HG02885 (cell line): ENCODE measurements at regions not wholly inside any gene's neighbourhood (a gene's known extent, or its start where the extent isn't known, plus 50 kb on each side); places are given as distances from the start of the nearest gene placed in this dataset.

Source experiments
- ATAC-seq: cut with Tn5 transposase; IDR thresholded peaks from one replicate; pipeline ENCODE4 v1.9.1; 2021; ENCODE audit warnings: mild to moderate bottlenecking; ENCODE audit not compliant: unreplicated experiment, poor library complexity

DNA sequence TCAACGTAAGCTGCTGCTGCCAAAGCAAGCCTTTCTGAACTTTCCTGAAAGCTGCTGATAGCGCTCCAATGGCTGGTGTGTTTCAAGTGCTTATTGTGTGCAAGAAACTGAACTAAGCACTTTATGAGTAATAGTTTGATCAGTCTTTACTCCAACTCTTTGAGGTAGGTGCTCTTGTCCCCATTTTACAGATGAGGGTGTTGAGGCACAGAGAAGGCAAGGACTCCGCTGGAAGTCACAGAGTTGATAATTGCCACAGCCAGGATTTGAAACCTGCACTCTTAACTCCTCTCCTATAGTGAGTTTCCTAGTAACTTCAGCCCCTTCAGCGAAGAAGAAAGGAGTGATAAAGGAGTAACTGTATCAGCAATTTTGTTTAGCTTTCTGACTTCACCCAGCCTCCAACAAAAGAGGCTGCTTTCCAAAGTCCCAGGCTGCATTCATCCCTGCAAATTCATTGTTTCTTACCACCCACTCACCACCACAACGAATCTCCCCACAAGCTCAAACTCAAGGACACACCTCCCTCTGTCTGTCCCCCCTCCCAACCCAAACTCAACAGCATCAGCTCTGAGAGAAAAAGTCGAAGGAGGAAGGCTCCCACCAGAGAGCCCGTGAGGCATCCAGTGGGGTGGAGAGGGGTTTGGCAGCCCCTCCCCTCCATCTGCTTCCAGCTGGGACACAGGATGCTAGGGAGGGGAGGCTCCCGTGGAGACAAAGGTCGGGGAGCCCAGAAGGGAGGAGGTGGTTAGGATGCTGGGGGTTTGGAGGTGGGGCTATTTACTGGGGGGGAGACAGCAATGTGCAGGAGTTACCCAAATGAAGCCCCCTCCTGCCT, 139.6 kb downstream of the NAV1 start:
- ATAC-seq = no peak

DNA sequence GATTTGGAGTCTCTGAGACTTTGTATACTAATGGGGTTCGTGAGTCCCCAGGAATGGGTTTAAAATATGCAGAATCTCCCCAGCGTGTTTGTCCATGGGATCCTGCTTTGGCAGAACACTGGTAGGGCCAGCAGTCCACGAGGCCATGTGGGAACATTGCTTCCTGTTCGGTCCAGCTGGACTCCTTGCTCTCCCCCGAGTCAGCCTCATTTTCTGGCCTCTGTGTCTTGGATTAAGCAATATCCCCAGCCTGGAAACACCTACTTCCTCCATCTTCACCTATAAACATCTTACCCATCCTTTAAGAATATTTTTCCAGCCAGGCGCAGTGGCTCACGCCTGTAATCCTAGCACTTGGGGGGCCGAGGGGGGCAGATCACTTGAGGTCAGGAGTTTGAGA, 142.4 kb downstream of the NAV1 start:
- ATAC-seq = no peak

DNA sequence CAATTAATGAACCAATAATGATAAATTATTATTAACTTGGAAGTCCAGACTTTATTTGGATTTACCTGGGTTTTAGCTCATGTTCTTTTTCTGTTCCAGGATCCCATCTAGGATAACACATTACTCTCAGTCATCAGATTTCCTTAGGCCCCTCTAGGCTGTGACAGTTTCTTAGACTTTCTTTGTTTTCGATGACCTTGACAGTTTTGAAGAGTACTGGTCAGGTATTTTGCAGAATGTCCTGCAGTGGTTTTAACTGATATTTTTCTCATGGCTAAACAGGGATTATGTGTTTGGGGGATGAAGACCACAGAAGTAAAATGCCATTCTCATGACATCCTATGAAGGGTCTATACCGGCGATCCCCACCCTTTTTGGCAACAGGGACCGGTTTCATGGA, 144.0 kb downstream of the NAV1 start:
- no peak for ATAC-seq

DNA sequence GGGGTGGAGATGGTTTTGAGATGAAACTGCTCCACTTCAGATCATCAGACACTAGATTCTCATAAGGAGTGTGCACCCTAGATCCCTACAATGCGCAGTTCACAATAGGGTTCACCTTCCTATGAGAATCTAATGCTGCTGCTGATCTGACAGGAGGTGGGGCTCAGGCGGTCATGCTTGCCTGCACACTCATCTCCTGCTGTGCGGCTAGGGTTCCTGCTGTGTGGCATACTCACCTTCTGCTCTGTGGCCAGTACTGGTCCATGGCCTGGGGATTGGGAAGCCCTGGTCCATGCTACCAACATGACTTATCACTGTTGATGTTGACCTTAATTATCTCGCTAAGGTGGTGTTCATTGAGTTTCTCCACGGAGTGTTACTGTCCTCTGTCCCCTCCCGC, 144.5 kb downstream of the NAV1 start:
- ATAC-seq = no peak

DNA sequence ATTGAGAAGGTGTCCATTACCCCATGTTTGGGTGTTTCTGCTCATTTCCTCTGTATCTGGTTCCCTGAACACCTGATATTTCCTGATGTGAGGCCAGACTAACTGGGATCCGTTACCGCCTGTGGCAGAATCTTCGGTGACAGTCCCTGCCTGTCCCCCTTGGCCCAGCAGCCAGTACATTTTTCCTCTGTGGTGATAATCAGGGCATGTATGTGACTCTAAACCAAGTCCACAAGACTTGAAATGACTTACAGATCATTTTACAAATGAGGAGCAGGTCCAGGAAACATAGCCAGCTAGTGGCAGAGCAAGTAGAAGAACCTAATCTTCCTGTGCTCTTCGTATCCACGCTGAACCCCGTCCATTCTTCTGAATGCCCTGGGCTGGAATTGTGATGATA, 143.5 kb upstream of the IPO9 start:
- no peak for ATAC-seq

DNA sequence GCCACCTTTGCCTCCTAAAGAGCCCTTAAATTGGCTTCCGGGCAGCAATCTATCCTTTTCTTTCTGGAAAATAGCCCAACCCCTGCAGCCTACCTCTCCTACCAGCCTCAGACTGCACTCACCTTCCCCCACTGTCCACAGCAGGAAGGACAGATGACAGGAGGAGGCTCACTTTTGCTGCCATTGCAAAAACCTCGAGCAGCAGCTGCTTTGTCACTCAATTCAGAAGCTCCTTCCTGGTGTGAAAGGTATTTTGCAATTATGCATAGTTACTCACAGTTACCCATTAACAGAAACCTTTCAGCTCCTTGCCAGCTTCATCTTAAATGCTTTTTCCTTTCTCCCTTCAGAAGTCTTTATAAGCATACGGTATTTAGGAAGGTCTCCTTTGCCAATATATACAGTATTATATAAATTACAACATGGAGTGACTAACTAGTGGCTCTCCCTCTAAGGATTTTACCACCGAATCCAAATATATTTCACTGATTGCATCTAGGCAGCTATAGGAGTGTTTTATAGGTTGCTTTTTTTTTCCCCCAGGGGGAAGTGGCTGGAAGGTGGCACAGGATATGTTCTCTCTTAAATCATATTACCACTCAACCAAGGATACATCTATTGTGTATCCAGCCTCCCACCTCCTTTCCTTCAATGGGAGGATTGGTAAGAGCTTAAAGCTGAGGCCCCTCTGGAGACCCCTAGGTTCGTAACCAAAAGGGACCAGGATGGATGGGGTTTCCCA, 142.1 kb upstream of the IPO9 start:
- ATAC-seq = no peak

DNA sequence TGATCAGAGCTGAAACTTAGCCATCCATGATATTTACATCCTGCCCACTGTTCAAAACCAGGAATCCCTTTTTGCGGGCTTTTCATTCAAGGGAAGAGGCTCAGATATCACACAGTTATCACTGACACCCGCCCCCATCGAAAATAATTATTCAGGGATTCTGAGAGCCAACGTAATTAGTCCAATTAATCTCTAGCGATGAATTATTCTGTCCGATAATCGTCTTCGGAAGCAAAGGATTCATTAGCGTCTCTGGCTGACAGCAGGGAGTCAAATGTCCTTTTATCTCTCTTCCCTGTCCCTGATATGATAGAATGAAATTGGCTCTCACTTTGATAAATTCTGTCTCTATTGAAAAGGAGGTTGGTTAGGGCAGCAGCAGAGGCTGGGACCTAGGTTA, 140.4 kb upstream of the IPO9 start:
- ATAC-seq = no peak

DNA sequence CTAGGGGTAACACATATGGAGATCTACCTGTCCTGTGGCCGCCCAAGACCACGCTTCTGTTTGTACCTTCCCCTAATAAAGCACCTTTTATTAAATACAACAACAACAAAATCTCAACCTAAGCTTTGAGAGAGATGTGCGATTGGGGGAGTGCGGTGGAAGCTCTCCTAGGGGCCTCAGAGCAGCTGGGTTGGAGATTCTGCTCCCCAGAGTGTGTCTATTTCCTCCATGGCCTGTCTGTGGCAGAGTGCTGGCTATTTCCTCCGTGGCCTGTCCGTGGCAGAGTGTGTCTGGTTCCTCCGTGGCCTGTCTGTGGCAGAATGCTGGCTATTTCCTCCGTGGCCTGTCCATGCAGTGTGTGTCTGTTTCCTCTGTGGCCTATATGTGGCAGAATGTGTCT, 139.3 kb upstream of the IPO9 start:
- ATAC-seq = no peak

DNA sequence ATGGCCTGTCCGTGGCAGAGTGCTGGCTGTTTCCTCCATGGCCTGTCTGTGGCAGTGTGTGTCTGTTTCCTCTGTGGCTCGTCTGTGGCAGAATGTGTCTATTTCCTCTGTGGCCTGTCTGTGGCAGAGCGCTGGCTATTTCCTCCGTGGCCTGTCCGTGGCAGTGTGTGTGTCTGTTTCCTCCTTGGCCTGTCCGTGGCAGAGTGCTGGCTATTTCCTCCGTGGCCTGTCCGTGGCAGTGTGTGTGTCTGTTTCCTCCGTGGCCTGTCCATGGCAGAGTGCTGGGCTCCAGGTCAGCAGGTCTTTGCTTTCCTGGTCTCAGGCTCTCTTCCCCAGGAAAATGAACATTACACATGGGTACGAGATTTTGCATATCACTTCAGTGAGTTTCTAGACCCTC, 138.4 kb upstream of the IPO9 start:
- no peak for ATAC-seq

DNA sequence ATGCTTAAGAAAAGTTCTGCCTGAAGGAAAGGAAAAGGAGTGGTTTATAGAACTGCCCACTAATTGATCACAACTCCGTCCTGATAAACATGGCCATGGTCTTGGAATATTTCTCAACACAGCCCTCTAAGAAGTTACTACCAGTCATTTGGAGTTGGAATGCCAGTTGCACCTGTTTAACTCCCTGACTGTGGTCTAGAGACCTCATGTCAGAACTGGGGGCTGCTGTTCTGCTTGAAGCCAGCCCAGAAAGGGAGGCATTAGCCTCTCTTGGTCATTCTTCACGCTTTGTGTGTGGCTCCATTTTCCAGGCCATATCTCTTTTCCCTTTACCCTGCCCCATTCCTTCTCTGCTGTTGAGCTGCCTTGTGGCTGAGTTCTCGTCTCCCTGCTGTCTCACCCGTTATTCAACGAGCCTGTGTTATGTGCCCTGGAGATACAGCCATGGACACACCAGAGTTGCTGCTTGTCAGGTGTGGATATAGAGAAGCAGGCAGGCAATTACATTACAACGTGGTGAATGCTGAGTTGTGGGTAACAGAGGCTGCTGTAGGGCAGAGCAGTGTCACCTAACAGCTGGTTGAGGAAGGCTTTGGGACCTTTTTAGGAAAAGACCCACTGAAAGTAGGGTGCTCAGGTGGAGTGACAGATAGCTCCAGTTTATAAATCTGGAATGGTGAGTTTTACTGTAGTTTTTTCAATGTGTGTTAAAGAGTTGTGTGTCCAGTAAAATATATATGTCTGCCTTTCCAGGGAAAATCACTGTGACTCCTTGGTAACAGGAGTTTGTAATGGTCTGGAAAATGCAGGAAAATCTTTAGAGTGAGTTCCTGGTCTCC, 137.0 kb upstream of the IPO9 start:
- no peak for ATAC-seq

DNA sequence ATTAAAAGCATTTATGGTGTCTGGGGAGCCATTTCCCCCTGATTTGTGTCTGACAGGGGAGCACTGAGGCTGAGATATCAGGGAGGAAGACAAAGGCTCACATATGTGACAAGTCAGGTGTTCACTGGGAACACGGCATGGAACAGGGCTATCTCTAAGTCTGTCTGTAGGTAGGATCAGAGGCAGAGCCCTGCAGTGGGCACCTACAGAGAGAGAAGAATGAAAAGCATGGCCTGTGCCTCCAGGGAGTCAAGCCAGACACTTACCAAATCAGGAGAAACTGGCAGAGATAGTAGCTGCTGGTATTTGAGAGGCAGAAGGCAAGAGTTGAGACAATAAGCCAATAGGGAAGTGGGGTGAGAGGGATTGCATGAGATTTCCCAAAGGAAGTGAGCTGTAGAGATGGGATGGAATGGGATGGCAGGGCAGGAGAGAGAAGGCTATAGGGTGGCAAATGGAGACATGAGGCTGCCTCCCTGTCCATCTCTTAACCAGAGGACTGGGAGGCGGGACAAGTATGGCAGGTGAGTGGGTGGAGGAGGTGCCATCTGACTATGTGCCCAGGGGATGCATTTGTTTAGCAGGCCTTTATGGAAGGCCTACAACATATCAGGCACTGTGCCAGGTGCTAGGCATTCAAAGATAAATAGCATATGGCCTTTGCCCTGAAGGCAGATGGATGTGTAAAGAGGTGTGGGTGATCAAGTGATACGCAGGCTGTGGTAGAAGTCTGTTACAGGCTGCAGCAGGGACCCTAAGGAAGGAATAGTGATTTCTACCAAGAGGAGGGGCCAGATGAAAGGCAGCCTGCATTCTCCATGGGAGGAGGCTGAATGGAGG, 136.2 kb upstream of the IPO9 start:
- no peak for ATAC-seq

DNA sequence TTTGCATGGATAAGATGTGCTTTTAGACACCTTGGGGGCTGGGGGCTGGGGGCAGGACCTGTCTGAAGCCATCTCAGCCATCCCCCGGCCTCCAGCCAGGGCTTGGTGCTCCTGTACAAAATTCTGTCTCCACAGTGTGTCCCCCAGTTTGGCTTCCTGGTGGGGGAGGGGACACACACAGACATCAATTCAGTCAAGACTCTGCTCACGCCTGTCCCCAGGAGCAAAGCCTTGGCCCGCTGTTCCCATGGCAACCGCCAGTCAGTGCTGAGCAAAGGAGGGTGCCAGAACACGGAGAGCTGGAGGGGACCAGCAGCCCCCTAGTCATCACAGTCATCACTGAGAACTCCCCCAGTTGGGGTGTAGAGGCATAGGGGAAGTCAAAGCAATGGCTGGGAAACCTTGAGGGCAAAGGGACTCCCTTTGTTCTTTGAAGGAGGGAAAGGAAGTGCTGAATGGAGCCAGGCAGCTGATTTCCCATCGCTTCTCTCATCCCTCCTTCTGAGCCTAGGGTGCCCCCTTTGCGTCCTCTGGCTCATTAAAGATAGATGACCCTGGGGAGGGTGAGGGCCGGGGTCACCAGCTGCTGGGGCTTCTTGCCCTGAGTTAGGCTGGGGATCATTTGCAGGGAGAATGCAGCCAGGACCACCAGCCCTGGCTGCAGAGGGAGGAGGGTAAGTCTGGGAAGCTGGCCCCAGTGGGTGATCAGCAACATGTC, 134.9 kb upstream of the IPO9 start:
- ATAC-seq = no peak

DNA sequence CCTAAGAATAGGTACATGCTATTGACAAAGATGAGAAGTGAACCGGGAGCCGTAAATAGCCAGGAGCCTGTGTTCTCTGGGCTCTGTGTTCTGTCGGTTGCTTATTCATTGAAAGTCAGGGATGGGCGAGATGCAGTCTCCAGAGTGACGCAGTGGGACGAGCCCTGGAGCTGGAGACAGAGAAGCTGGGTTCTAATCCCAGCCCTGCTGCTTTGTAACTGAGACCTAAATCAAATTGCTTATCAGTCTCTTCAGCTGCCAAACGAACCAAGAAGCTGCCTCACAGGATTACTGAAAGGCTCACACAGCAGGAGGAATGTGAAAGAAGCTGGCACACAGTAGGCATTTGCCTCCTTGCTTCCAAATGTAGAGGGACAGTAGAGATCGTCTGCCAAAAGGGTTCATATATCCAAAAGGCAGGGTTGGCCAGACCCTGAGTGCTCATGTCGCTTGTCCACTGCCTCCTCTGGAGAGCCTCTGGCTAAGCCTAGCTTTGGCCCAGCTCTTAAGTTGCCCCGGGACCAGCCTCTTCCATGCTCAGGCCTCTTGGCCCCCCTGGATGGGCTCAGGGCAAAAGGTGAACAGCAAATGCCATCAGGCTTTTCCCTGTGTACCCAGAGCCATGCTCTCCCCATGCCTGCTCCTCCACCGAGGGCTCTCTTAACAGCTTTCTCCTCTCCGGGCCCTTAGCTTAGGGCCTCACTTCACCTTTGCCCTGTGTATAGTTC, 134.2 kb upstream of the IPO9 start:
- ATAC-seq = no peak

DNA sequence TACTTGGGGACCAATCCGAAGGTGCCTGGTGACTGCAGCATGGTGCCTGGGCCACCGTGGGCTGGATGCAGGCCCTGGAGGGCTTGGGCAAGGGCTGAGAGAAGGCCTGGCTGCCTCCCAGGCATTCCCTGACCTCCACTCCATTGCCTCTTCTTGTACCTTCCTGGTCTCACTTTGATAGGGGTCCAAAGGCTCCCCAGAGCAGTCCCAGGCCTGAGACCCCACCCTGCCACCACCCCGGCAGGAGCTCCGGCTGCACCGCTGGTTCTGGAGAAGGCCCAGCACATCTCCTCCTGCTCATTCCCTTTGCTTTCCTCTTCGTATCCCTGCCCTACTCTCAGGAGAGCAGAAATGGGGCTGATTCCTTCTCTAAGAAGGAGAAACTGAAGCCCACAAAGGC, 133.3 kb upstream of the IPO9 start:
- no peak for ATAC-seq

DNA sequence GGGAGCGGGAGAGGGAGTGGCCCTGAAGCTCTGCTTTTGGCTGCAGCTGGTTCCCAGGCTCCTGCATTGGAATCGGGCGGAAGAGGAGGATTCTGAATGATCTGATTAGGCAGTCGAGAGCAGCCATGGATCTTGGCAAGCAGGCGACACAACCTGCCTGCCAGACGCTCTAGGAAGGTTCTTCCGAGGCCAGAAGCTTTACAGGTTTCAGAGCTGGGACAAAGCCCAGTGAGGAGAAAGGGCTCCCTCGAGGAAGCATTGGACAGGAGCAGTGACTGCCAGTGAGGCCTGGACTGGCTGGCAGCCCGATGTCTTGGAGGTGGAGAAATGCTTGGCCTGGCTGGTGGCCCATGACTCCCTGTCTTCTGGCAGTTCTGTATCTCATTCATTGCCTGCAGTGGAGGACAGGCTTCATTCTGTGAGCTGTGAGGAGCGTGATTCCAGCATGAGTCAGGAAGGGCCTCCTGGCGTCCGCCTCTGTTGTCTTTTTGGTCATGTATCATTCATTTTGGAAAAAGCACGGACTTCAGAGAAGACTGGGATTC, 132.7 kb upstream of the IPO9 start:
- no peak for ATAC-seq

DNA sequence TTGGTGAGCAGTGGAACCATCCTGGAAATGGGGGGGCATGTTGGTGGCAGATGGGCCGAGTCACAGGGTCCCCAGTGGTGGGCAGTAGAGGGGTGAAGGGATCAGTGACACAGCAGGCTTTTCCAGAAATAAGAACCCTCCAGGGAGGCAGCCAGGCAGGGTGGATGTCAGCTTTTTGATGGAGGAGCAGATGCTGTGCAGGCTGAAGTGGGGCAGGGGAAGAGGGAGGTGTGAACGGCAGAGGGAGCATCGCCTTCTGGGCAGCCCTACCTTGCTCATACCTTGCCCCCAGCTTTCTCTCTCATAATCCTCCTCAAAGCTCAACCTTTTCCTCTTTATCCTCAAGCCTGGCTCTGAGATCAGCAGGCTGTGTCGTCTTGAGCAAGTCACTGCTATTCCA, 131.8 kb upstream of the IPO9 start:
- no peak for ATAC-seq

DNA sequence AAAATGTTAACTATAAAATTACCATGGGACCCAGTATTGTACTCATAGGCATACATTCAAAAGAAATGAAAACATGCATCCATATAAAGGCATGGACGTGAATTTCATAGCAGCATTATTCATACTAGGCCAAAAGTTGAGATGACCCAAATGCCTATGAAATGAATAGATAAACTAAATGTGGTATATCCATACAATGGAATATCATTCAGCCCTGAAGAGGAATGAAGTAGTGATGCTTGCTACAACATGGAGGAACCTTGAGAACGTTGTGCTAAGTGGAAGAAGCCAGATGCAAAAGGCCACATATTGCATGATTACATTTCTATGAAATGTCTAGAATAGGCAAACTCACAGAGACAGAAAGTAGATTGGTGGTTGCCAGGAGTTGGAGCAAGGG, 127.1 kb upstream of the IPO9 start:
- no peak for ATAC-seq

DNA sequence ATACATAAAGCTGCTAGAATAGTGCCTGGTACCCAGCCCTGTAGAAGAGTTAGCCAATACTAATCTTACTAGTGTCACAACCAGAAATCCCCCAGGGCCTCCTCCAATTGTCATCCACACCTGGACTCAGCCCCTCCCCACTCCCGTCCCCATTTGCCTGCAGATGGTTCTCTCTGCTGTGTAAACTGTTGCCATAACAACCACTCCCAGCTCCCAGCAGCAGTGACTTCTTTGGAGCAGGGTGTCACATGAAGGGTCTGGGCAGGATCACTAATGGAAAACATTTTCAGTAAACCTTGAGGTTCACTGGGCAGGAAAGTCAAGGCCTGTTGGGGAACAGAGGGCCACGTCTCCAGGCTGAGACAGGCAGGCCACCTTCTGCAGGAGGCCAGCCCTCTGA, 126.0 kb upstream of the IPO9 start:
- no peak for ATAC-seq
